ENCODE measurements at regions not wholly inside any gene's neighbourhood (a gene's known extent, or its start where the extent isn't known, plus 50 kb on each side); places are given as distances from the start of the nearest gene placed in this dataset.

DNA sequence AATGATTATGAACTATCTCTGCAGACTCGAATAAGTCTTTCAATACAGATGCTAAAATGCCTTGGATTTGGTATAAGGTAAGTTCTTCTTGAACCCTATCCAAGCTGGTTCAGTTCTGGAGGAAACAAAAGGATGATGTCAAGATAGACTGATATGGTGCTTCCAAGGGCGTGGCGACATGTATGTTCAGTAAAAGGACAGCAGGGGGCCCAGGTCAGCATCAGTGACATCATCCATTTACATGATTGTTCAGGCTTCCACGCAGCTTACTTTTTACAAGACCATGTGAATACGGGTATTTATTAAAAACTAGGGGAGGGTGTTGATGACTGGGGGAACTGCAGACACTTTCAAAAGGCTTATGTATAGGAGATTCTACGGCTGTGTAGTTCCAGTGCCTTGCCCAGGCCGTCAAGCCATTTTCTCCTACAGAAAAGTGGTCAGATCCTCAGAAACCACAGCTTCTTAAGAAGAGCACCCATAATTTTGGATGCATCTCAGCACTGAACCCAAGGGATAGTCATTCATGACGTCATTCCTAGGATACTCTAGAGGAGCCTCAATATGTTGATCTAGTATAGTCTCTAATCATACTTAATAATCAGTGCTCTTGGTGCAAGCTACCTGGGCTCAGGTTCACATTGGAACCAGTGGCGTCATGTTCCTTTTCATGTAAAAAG is 527.7 kb downstream of the FUT8 start:
- no peaks in the 10 kb centered on the region for H3K9me3 ChIP-seq (ENCODE audit: control insufficient read depth, insufficient read depth, low read depth, low read length)
- H3K27me3 ChIP-seq (ENCODE audit: control insufficient read depth, insufficient read depth, low read length), result no peaks in the 10 kb centered on the region
- H2AFZ ChIP-seq (ENCODE audit: low read length), result no peak overlapping the region
- no peaks in the 10 kb centered on the region for H4K20me1 ChIP-seq (ENCODE audit: control insufficient read depth, extremely low read depth, insufficient read depth, low read length)
- H3K4me2 ChIP-seq (ENCODE audit: extremely low read depth, insufficient read depth, low read length), result no peak overlapping the region
- H3K36me3 ChIP-seq (ENCODE audit: control insufficient read depth, insufficient read depth, low read length), result no peaks in the 10 kb centered on the region
- DNase-seq (ENCODE audit: low read depth in 2 of 2), result no peak
- no peak overlapping the region for H3K27ac ChIP-seq (ENCODE audit: insufficient read depth, low read length)
- no peaks in the 10 kb centered on the region for H3K4me1 ChIP-seq (ENCODE audit: control insufficient read depth, extremely low read depth, insufficient read depth, low read length)
- H3K9ac ChIP-seq (ENCODE audit: insufficient read depth, low read length), result no peak overlapping the region
- no peak overlapping the region for H3K4me3 ChIP-seq (replicated peaks in 1 of 4; ENCODE audit: control extremely low read depth in 1 of 4, insufficient read depth in 1 of 4, low read depth in 3 of 4, low read length in 4 of 4)
- TF ChIP-seq, protein P1, sequence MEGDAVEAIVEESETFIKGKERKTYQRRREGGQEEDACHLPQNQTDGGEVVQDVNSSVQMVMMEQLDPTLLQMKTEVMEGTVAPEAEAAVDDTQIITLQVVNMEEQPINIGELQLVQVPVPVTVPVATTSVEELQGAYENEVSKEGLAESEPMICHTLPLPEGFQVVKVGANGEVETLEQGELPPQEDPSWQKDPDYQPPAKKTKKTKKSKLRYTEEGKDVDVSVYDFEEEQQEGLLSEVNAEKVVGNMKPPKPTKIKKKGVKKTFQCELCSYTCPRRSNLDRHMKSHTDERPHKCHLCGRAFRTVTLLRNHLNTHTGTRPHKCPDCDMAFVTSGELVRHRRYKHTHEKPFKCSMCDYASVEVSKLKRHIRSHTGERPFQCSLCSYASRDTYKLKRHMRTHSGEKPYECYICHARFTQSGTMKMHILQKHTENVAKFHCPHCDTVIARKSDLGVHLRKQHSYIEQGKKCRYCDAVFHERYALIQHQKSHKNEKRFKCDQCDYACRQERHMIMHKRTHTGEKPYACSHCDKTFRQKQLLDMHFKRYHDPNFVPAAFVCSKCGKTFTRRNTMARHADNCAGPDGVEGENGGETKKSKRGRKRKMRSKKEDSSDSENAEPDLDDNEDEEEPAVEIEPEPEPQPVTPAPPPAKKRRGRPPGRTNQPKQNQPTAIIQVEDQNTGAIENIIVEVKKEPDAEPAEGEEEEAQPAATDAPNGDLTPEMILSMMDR (conservative IDR thresholded peaks at IDR 0.05 in 1 of 2, IDR thresholded peaks at IDR 0.05 in 1 of 2; ENCODE audit: low read depth in 1 of 2, low read length in 2 of 2), result peak in 1 of 2 donors; percentile 3
- TF ChIP-seq EZH2 (IDR thresholded peaks at IDR 0.05; ENCODE audit: low read length, missing control alignments), result no peak
- no peaks in the 10 kb centered on the region for H3K79me2 ChIP-seq (ENCODE audit: control insufficient read depth, insufficient read depth, low read length)

DNA sequence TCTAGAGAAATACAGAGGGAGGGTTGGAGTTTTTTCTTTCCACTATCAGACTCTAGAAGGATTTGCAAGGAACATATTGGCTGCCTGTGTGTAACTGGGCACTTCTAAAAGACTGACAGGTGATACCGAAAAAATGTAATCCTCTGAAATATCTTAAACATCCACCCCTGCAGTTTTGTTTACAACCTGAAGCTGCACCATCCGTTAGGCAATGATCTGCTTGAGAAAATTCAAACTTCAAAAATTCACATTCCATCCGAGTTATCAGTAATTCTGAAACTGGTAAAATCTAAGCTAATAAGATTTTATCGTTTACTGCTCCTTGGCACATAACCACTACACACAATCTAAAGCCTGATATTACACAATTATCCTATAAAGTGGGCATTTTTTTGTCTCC is 528.6 kb downstream of the FUT8 start:
- no peak for DNase-seq (ENCODE audit: low read depth in 2 of 2)
- Histone ChIP-seq H4K20me1 (ENCODE audit: control insufficient read depth, extremely low read depth, insufficient read depth, low read length) (no peaks in the 10 kb centered on the region), H3K9me3 (ENCODE audit: control insufficient read depth, insufficient read depth, low read depth, low read length) (no peaks in the 10 kb centered on the region), H3K4me2 (ENCODE audit: extremely low read depth, insufficient read depth, low read length) (no peak overlapping the region), H3K27ac (ENCODE audit: insufficient read depth, low read length) (no peak overlapping the region), H2AFZ (ENCODE audit: low read length) (no peak overlapping the region), H3K79me2 (ENCODE audit: control insufficient read depth, insufficient read depth, low read length) (no peaks in the 10 kb centered on the region), H3K4me3 (replicated peaks in 1 of 4; ENCODE audit: control extremely low read depth in 1 of 4, insufficient read depth in 1 of 4, low read depth in 3 of 4, low read length in 4 of 4) (no peak overlapping the region), H3K36me3 (ENCODE audit: control insufficient read depth, insufficient read depth, low read length) (no peaks in the 10 kb centered on the region), H3K9ac (ENCODE audit: insufficient read depth, low read length) (no peak overlapping the region), H3K4me1 (ENCODE audit: control insufficient read depth, extremely low read depth, insufficient read depth, low read length) (no peaks in the 10 kb centered on the region), H3K27me3 (ENCODE audit: control insufficient read depth, insufficient read depth, low read length) (no peaks in the 10 kb centered on the region)
- TF ChIP-seq, protein P1 (conservative IDR thresholded peaks at IDR 0.05 in 1 of 2, IDR thresholded peaks at IDR 0.05 in 1 of 2; ENCODE audit: low read depth in 1 of 2, low read length in 2 of 2), result no peak
- TF ChIP-seq EZH2 (IDR thresholded peaks at IDR 0.05; ENCODE audit: low read length, missing control alignments), result no peak

DNA sequence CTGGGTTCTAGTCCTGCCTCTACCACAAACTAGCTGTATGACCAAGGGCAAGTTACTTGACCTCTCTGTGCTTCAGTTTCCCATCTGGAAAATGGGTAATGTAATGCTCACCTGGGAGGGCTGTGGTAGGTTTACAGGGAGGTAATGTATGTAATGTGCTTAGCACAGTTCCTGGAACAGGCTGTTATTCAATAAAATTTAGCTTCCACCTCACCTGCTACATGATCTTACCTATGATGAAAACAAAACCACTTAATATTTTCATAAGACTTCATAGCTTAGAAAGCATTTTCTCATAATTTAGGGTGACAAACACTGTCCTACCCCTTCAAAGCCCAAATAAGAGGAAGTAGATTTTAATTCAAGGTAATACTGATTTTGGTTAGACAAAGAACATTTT is 530.6 kb downstream of the FUT8 start:
- H3K4me2 ChIP-seq (ENCODE audit: extremely low read depth, insufficient read depth, low read length), result no peak overlapping the region
- no peaks in the 10 kb centered on the region for H3K9me3 ChIP-seq (ENCODE audit: control insufficient read depth, insufficient read depth, low read depth, low read length)
- H3K9ac ChIP-seq (ENCODE audit: insufficient read depth, low read length), result no peak overlapping the region
- no peaks in the 10 kb centered on the region for H3K4me1 ChIP-seq (ENCODE audit: control insufficient read depth, extremely low read depth, insufficient read depth, low read length)
- no peaks in the 10 kb centered on the region for H3K27me3 ChIP-seq (ENCODE audit: control insufficient read depth, insufficient read depth, low read length)
- DNase-seq (ENCODE audit: low read depth in 2 of 2), result no peak
- TF ChIP-seq EZH2 (IDR thresholded peaks at IDR 0.05; ENCODE audit: low read length, missing control alignments), result no peak
- TF ChIP-seq, protein P1 (conservative IDR thresholded peaks at IDR 0.05 in 1 of 2, IDR thresholded peaks at IDR 0.05 in 1 of 2; ENCODE audit: low read depth in 1 of 2, low read length in 2 of 2), result no peak
- no peak overlapping the region for H2AFZ ChIP-seq (ENCODE audit: low read length)
- no peak overlapping the region for H3K27ac ChIP-seq (ENCODE audit: insufficient read depth, low read length)
- no peaks in the 10 kb centered on the region for H4K20me1 ChIP-seq (ENCODE audit: control insufficient read depth, extremely low read depth, insufficient read depth, low read length)
- no peaks in the 10 kb centered on the region for H3K79me2 ChIP-seq (ENCODE audit: control insufficient read depth, insufficient read depth, low read length)
- no peak overlapping the region for H3K4me3 ChIP-seq (replicated peaks in 1 of 4; ENCODE audit: control extremely low read depth in 1 of 4, insufficient read depth in 1 of 4, low read depth in 3 of 4, low read length in 4 of 4)
- no peaks in the 10 kb centered on the region for H3K36me3 ChIP-seq (ENCODE audit: control insufficient read depth, insufficient read depth, low read length)

Measured in fibroblast of lung (primary cell).